Adipose tissue (tissue), 3 donors: ENCODE measurements at regions not wholly inside any gene's neighbourhood (a gene's known extent, or its start where the extent isn't known, plus 50 kb on each side); places are given as distances from the start of the nearest gene placed in this dataset.

Experiments used
- H3K27ac ChIP-seq: one replicate; pipeline ENCODE4 v1.5.1; 2013; ENCODE audit warnings: low read depth, low read length
- WGBS, 3 donors: extraction: QIAGEN DNeasy Blood & Tissue Kit; methylation state at CpG; one replicate each; pipeline ENCODE4 v1.1.7; 2013; 5-methylcytosine and 5-hydroxymethylcytosine counted together
- donor health status: healthy with polysubstance abuse.
- donor health status: Bipolar disorder and iron deficiency.
- donor health status: healthy.

DNA sequence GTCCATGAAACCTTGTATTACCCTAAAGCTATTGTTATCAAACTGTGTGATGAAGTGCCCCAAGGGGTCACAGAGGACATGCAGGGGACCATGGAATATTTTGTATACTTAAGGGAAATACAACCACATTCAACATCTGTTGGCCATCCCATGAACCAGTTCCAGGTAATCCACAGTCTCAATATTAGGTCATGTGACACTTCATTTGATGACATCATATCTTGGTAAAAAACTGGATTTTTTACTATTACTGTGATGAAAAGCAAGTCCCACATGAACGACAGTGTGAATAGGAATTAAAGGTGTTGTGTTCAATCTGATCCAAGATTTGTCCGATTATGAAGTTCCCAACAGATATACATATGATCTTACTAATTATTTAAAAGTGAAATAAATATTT, 355.2 kb downstream of the IRS2 start:
- H3K27ac ChIP-seq, result no peak overlapping the region
- WGBS, 3 donors, result 46 to 65% (median 46%) methylated on average over 2 of the region's 2 CpGs

GRCh38 chr13:109428146-109428545, 358.2 kb downstream of the IRS2 start:
- WGBS, 3 donors, result 87 to 96% (median 93%) methylated on average over 3 of the region's 3 CpGs
- no peak overlapping the region for H3K27ac ChIP-seq

DNA sequence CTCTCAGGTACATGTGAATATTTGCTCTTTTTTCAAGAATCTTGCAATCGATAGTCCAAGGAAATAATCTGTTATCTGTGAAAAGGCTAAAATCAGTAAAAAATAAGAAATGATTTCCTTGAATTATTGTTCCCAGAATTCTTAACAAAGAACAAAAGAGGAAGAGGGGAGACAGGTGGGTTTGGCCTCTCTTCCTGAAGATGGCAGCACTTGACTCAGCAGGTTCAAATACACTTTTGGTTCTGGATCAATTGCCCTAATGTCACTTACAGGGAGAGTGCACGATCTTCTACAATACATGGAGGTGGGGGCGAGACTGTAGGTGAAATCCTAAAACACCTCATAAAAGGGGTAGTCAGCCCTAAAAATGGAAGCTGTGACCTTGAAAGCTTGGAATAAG, 358.7 kb downstream of the IRS2 start:
- H3K27ac ChIP-seq, result no peak overlapping the region
- 73 to 82% (median 79%) methylated on average over 3 of the region's 3 CpGs for whole genome bisulfite sequencing, 3 donors

- H3K27ac ChIP-seq, result no peak overlapping the region
- WGBS, 3 donors, result 81 to 86% (median 86%) methylated on average over 2 of the region's 2 CpGs
These were observed 359.2 kb downstream of the IRS2 start for GRCh38 chr13:109427148-109427547.

DNA sequence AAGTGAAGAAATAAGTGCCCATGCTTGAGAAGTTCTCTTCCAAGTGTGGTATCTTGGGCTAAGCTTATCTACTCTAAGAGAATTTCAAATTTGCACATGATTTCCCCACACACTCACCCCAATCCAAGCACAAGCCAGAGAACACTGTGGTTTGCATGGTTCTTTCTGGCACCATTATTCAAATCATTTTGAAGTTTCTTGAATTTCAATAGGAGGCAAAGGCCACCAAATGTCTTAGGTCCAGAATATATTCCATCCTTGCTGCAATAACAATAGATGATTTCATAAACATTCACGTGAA, 359.7 kb downstream of the IRS2 start:
- no peak overlapping the region for H3K27ac ChIP-seq
- WGBS, 3 donors, result 78 to 90% (median 84%) methylated on average over 1 of the region's 1 CpG

- WGBS, 3 donors, result 73 to 90% (median 73%) methylated on average over 5 of the region's 5 CpGs
- no peak overlapping the region for H3K27ac ChIP-seq
These were observed 360.3 kb downstream of the IRS2 start for GRCh38 chr13:109425821-109426689.

DNA sequence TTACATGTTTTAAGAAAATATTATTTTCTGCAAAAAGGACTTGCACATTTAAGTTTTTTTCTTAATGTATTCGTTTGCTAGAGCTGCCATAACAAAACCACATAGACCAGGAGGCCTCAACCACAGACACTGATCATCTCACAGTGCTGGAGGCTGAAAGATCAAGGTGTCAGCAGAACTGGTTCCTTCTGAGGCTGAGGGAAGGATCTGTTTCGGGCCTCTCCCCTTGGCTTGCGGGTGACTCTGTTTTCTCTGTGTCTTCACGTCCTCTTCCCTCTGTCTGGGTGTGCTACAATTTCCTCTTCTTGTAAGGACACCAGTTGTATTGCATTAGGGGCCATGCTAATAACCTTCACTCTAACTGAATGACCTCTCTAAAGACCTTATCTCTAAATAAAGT, 364.2 kb downstream of the IRS2 start:
- no peak overlapping the region for H3K27ac ChIP-seq
- WGBS, 3 donors, result 41 to 74% (median 51%) methylated on average over 4 of the region's 4 CpGs

DNA sequence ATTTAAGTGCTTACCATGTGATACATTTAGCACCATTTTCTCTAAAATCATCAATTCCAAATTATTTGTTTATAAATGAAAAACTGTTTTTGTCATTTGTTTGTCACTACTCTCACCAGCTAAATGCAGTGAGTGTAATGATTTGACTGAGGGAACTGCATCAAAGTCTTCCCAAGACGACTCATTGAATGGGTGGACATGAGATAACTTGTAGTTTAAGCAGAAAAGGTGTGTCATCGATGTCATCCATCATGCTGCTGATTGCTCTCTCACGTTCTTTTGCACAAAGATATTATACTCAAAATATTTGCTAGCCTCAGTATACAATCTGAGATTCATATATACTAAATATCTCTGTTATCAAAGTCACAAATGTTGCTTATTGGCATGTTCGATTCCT, 366.5 kb downstream of the IRS2 start:
- WGBS, 3 donors, result 54 to 75% (median 60%) methylated on average over 4 of the region's 4 CpGs

DNA sequence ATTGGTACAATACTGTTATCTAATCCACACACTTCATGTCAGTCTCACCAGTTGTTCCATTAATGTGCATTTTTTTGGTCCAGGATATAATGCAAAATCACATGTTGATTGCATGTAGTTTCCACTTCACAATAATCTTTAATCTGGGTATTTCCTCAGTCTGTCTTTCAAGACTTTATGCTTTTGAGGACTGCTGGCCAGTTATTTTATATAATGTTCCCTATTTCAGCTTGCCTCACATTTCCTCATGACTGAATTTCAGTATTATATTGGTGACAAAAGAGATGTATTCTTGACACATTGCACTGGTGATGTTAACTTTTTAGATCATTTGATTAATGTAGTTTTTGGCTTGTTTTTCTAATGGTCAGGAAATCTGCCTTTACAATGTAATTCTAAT, 368.3 kb downstream of the IRS2 start:
- H3K27ac ChIP-seq, result no peak overlapping the region

More for the DNA sequence above, 366.5 kb downstream of the IRS2 start:
- no peak overlapping the region for H3K27ac ChIP-seq

GRCh38 chr13:109416001-109416400, 370.4 kb downstream of the IRS2 start:
- H3K27ac ChIP-seq, result no peak overlapping the region
- whole genome bisulfite sequencing, 3 donors, result 84 to 88% (median 88%) methylated on average over 12 of the region's 12 CpGs

DNA sequence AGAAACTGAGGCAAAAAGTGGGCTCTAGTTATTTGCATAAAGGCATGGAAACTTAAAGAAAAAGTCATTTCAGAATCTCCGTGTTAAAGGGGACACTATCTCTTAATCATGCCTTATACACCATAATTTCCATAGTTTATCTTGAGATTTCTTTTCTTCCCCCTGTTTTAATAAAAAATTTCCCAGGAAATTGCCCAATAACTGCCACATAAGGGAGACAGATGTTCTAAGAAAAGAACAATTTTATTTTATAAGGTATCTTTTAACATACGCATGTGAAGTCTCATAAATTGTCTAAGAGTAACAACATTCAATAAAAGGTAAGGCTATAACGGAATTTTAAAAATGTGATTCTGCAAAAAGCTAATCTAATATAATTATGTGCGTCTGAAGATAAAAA, 371.3 kb downstream of the IRS2 start:
- WGBS, 3 donors, result 85 to 88% (median 87%) methylated on average over 4 of the region's 4 CpGs
- H3K27ac ChIP-seq, result no peak overlapping the region

DNA sequence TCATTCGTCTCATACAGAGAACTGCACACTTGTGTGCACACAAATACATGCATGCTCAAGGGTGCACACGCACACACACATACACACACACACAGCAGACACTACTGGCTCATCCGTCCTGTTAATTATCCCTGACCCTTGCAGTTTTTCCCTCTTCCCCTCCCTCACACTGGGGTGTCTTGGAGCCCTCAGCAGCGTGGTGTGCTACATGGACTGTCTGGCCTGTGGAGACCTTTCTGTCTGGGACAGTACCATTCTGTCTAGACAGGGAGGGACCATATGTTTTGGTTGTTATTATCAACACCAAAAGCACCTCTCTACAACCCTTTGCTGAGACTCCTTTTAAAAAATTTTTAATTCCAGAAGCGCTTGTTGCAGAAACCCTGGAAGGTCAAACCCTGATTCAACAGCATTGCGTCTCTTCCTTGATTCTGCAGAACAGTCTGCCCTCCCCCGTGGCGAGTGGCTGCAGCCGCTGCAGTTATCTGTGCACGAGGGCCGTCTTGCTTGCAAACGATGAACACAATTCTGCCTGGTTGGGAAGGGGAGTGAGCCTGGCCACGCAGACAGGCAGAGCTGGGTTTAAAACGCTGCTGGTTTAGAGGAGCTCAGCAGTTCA, 374.0 kb downstream of the IRS2 start:
- 20 to 25% (median 22%) methylated on average over 14 of the region's 14 CpGs for WGBS, 3 donors
- no peak overlapping the region for H3K27ac ChIP-seq

DNA sequence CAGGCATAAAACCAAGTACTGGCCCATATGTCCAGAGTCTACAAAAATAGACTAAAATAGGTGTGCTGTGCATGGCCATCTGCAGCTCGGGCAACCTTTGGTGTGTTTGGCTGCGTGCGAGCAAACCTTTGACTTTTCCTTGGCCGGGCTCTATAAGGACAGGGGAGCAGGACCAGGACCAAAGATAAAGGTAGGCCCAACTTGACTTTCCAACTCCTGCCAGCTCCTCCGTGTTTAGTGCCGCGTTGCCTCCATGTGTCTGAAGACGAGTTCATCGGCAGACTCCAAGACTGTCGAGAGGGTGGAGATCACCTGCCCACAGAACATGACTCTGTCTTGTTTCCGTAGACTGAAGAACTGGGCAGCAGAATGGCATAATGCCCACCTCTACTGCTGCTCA, 375.5 kb downstream of the IRS2 start:
- WGBS, 3 donors, result 85 to 89% (median 87%) methylated on average over 11 of the region's 11 CpGs
- H3K27ac ChIP-seq, result no peak overlapping the region

- H3K27ac ChIP-seq, result no peak overlapping the region
- 62 to 69% (median 62%) methylated on average over 14 of the region's 14 CpGs for whole genome bisulfite sequencing, 3 donors
These were observed 377.6 kb downstream of the IRS2 start for GRCh38 chr13:109408591-109409382.

DNA sequence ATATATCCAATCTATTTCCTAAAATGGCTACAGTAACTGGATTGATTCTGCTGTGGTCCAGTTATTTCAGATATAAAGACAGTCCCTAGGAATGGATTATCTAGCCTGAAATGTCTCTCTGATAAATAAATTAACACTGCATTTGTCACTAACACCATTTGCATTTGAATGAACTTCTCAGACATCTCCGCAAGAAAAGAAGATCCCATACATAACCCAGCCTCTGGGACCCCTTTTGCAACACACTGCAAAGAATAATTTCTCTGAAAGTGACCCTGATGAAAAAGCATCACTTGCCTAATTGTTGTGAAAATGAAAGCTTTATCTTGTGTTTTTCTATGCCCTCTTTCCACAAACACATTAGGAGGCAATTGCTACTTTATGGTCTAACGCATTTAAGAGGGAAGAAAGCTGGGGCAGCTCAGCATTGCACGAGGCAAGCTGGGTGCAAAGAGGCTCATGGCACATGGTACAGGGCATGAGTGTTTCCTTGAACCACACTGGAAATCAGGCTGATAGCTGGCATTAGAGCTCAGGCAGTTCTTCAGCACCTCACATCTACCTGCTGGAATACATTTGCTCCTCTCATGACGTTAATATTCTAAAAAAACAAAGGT, 379.9 kb downstream of the IRS2 start:
- WGBS, 3 donors, result 72 to 88% (median 77%) methylated on average over 4 of the region's 4 CpGs

DNA sequence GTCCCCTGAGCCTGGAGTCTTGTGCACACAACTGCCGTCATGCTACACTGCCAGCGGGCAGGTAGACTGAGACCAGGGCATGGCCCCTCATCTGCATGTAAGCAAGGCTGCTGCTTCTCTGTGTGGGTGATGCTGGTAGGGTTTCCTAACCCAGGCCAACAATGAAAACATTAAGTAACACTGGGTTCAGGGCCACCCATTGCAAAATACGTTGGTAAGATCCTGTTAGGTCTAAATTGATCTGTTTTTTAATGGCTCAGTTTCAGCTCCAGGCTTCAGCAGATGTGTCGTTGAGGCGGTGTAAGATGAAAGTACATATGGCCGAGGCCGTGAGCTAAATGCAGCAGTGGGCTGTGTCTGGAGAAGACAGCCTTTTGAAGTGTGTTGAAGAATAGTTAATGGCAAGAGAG, 383.4 kb downstream of the IRS2 start:
- 46 to 62% (median 50%) methylated on average over 7 of the region's 7 CpGs for WGBS, 3 donors
- no peak overlapping the region for H3K27ac ChIP-seq

More for the DNA sequence above, 379.9 kb downstream of the IRS2 start:
- H3K27ac ChIP-seq, result no peak overlapping the region

DNA sequence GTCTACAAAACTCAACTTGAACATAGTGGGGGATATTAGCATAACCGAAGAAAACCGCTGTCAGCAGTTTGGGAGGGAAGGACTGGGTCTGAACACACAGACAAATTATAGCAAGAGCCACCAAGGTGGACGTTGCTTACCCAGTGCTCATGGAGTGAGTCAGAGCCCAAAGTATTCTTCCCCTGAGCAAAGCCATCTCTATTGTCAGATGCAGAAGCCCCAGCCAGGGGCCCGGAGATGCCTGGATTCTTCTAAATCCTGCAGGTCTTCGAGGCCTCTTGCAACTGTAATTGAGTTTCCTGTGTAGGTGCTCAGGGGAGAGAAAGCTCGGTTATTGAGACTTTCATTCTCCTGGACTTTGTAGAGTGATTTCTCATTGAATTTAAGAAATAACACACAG, 384.5 kb downstream of the IRS2 start:
- 84 to 90% (median 89%) methylated on average over 6 of the region's 6 CpGs for WGBS, 3 donors
- H3K27ac ChIP-seq, result no peak overlapping the region

DNA sequence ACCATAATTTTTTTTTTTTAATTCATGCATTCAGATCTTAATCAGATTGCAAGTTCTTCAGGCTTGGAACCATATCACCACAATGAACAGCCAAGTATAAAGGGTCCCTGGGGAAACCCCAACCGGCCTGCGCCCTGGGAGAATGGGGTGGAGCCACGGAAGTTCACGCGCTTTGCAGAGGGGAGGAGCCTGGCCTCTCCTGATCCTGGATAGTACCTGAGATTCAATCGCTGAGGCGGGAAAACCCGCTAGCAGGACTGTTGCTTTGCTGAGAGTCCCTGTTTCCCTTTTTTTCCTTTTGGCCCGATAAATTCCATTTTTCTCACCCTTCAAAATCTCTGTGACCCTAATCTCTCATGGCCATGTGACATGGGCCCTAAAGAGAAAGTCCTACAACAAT, 385.1 kb downstream of the IRS2 start:
- no peak overlapping the region for H3K27ac ChIP-seq
- 68 to 90% (median 75%) methylated on average over 9 of the region's 9 CpGs for WGBS, 3 donors

GRCh38 chr13:109400624-109401257, 385.6 kb downstream of the IRS2 start:
- 74 to 80% (median 77%) methylated on average over 11 of the region's 11 CpGs for WGBS, 3 donors
- H3K27ac ChIP-seq, result no peak overlapping the region
